ENCODE measurements at regions not wholly inside any gene's neighbourhood (a gene's known extent, or its start where the extent isn't known, plus 50 kb on each side); places are given as distances from the start of the nearest gene placed in this dataset.

DNA sequence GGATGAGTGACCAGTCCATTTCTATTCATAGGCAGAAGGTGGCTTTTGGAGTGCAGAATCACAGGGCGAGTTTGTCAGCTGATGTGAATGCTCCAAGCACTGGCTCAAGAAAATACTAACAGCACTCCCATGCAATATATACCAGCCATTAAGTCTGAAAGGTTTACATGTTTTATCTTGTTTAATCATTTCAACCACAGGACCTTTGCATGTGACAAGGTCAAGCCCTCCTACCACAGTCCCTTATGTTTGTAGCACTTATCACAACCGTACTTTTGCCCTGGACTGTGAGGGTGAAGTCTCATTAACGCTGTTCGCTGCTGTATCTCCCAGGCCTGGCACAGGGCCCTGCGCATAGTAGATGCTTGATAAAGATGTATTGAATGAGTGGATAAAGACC, 99.3 kb upstream of the PMEPA1 start:
- no peak for DNase-seq (ENCODE audit: low spot score)
- Histone ChIP-seq H3K27ac (ENCODE audit: low read depth, low read length, poor library complexity, severe bottlenecking) (no peak overlapping the region), H3K4me3 (ENCODE audit: low read depth, low read length, poor library complexity, severe bottlenecking) (no peak overlapping the region), H3K36me3 (ENCODE audit: insufficient read depth, low read length, poor library complexity, severe bottlenecking) (no peaks in the 10 kb centered on the region), H3K27me3 (replicated peaks; ENCODE audit: insufficient read depth, low read depth, low read length, poor library complexity) (no peaks in the 10 kb centered on the region), H3K4me1 (ENCODE audit: insufficient read depth, low read length, poor library complexity, severe bottlenecking) (no peaks in the 10 kb centered on the region), H3K9me3 (ENCODE audit: low read depth, low read length, poor library complexity, severe bottlenecking) (no peaks in the 10 kb centered on the region)
- POLR2A ChIA-PET (ENCODE audit: low non-redundant PET): no interaction called here
- intact Hi-C loops (cut with micrococcal nuclease; ENCODE audit: unreplicated experiment): no loop called here
- TF ChIP-seq, protein P1, sequence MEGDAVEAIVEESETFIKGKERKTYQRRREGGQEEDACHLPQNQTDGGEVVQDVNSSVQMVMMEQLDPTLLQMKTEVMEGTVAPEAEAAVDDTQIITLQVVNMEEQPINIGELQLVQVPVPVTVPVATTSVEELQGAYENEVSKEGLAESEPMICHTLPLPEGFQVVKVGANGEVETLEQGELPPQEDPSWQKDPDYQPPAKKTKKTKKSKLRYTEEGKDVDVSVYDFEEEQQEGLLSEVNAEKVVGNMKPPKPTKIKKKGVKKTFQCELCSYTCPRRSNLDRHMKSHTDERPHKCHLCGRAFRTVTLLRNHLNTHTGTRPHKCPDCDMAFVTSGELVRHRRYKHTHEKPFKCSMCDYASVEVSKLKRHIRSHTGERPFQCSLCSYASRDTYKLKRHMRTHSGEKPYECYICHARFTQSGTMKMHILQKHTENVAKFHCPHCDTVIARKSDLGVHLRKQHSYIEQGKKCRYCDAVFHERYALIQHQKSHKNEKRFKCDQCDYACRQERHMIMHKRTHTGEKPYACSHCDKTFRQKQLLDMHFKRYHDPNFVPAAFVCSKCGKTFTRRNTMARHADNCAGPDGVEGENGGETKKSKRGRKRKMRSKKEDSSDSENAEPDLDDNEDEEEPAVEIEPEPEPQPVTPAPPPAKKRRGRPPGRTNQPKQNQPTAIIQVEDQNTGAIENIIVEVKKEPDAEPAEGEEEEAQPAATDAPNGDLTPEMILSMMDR (conservative IDR thresholded peaks at IDR 0.05; ENCODE audit: low read depth, low read length): no peak
- no peak for TF ChIP-seq EZH2 (IDR thresholded peaks at IDR 0.05; ENCODE audit: borderline replicate concordance, low read depth, low read length, poor library complexity, severe bottlenecking)
- BruUV-seq (replicated peaks): no TSS peak
- CTCF ChIA-PET: no interaction called here

DNA sequence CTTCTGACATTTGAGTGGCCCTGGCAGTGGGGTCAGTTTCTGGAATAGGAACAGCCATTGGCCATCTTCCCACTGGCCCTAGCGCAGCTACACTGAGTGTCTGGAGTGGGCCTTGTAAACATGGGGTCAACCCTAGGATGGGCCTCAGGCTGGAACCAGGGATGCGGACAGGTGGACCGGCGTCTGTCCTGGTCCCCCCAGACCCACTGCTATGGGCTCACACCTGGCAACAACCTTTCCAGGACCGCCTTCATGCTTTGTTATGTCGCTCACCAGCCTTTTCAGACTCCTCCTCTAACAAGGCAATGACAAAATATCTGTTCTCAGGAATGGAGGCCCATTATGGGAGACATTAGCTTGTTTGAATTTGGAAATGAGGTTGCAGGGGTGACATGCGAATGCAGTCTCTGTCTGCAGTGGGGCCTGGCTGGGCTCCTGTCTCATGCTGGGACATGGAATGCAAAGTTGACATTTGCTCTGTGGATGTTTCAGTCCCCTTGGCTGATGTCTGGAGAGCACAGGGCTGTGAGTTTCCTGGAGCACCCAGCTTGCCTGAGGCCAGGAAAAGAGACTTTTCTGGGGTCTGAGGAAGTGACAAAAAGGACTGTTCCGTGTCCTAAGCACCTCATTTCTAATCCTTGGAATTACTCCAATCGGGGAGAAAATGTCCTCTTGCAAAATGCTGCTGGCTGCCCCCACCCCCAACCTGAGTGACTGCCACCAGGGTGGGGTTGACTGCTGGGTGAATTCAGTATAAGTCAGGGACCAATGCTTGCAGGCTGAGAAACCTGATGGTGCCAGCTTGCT, 98.7 kb upstream of the PMEPA1 start:
- Histone ChIP-seq H3K27ac (ENCODE audit: low read depth, low read length, poor library complexity, severe bottlenecking) (no peak overlapping the region), H3K4me3 (ENCODE audit: low read depth, low read length, poor library complexity, severe bottlenecking) (no peak overlapping the region), H3K27me3 (replicated peaks; ENCODE audit: insufficient read depth, low read depth, low read length, poor library complexity) (no peaks in the 10 kb centered on the region), H3K4me1 (ENCODE audit: insufficient read depth, low read length, poor library complexity, severe bottlenecking) (no peaks in the 10 kb centered on the region), H3K36me3 (ENCODE audit: insufficient read depth, low read length, poor library complexity, severe bottlenecking) (no peaks in the 10 kb centered on the region), H3K9me3 (ENCODE audit: low read depth, low read length, poor library complexity, severe bottlenecking) (no peaks in the 10 kb centered on the region)
- no peak for DNase-seq (ENCODE audit: low spot score)
- intact Hi-C loops (cut with micrococcal nuclease; ENCODE audit: unreplicated experiment): no loop called here
- ChIA-PET POLR2A (ENCODE audit: low non-redundant PET) (no interaction called here), CTCF (no interaction called here)
- TF ChIP-seq EZH2 (IDR thresholded peaks at IDR 0.05; ENCODE audit: borderline replicate concordance, low read depth, low read length, poor library complexity, severe bottlenecking): no peak
- TF ChIP-seq, protein P1 (conservative IDR thresholded peaks at IDR 0.05; ENCODE audit: low read depth, low read length): no peak
- no TSS peak for BruUV-seq (replicated peaks)

DNA sequence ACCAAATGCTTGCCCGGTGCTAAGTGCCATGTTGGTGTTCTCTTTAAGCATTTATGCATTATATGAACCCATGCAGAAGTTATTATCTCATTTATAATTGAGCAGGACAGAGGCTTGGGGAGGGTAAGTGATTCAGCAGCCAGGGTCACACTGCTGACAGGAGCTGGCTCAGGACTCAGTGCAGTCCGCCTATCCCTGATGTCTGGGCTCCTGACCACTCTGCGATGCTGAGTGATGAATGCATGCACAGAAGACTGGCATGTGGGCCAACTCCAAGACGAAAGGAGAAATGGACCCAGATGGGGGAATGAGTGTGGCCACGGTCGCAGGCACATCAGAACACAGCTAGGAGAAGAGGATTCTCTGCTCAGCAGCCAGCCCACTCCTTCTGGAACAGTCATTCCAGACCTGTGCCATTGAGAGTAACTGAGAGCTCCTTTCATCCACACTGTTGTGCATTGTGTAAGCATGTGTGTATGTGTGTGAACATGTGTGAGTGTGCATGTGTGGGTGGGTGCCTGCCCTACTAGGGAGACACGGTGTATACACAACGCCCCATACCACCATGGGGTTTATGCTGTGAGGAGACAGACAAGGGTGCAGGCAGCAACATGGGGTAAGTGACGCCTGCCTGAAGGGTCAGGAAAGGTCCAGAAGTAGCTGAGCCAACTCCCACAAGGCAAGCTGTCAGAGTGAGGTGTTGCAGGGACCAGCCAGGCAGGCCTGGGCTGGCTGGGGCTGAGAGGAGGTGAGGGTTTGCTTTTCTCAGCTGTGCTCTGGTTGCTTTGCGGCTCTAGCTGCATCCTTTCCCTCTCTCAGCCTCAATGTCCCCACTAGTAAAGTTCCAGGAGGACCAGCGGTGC, 97.8 kb upstream of the PMEPA1 start:
- intact Hi-C loops (cut with micrococcal nuclease; ENCODE audit: unreplicated experiment): no loop called here
- H3K4me3 ChIP-seq (ENCODE audit: low read depth, low read length, poor library complexity, severe bottlenecking): no peak overlapping the region
- H3K9me3 ChIP-seq (ENCODE audit: low read depth, low read length, poor library complexity, severe bottlenecking): no peaks in the 10 kb centered on the region
- no peak for DNase-seq (ENCODE audit: low spot score)
- no peak for TF ChIP-seq EZH2 (IDR thresholded peaks at IDR 0.05; ENCODE audit: borderline replicate concordance, low read depth, low read length, poor library complexity, severe bottlenecking)
- TF ChIP-seq, protein P1 (conservative IDR thresholded peaks at IDR 0.05; ENCODE audit: low read depth, low read length): no peak
- no peak overlapping the region for H3K27ac ChIP-seq (ENCODE audit: low read depth, low read length, poor library complexity, severe bottlenecking)
- no TSS peak for BruUV-seq (replicated peaks)
- H3K36me3 ChIP-seq (ENCODE audit: insufficient read depth, low read length, poor library complexity, severe bottlenecking): no peaks in the 10 kb centered on the region
- H3K27me3 ChIP-seq (replicated peaks; ENCODE audit: insufficient read depth, low read depth, low read length, poor library complexity): no peaks in the 10 kb centered on the region
- no peaks in the 10 kb centered on the region for H3K4me1 ChIP-seq (ENCODE audit: insufficient read depth, low read length, poor library complexity, severe bottlenecking)
- ChIA-PET CTCF (no interaction called here), POLR2A (ENCODE audit: low non-redundant PET) (no interaction called here)
